ENCODE measurements at regions not wholly inside any gene's neighbourhood (a gene's known extent, or its start where the extent isn't known, plus 50 kb on each side); places are given as distances from the start of the nearest gene placed in this dataset.

DNA sequence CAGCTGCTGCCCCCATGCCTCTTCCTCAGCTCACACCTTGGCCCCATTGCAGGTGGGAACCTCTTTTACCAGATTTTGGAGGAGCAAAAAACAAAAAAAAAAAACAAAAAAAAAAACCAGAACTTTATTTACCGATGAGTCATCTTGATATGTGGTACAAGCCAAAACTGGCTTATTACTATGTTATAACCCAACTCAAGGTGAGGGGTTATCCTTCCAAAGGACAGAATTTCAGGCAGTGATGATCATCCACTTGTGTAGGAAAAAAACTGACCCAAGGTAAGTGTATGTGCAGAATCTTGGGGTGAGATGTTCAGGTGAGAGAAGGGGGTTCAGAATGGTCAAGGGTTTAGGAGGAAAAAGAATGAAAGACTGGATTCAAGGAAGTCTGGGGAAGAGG lies 142.6 kb upstream of the FST start:
- TF ChIP-seq, protein P1, sequence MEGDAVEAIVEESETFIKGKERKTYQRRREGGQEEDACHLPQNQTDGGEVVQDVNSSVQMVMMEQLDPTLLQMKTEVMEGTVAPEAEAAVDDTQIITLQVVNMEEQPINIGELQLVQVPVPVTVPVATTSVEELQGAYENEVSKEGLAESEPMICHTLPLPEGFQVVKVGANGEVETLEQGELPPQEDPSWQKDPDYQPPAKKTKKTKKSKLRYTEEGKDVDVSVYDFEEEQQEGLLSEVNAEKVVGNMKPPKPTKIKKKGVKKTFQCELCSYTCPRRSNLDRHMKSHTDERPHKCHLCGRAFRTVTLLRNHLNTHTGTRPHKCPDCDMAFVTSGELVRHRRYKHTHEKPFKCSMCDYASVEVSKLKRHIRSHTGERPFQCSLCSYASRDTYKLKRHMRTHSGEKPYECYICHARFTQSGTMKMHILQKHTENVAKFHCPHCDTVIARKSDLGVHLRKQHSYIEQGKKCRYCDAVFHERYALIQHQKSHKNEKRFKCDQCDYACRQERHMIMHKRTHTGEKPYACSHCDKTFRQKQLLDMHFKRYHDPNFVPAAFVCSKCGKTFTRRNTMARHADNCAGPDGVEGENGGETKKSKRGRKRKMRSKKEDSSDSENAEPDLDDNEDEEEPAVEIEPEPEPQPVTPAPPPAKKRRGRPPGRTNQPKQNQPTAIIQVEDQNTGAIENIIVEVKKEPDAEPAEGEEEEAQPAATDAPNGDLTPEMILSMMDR (IDR thresholded peaks at IDR 0.05), result no peak
- H3K4me1 ChIP-seq, result no peaks in the 10 kb centered on the region
- no peaks in the 10 kb centered on the region for H3K36me3 ChIP-seq
- no peaks in the 10 kb centered on the region for H3K9me3 ChIP-seq
- no peak overlapping the region for H3K4me3 ChIP-seq
- H3K27ac ChIP-seq, result no peak overlapping the region
- DNase-seq (no peak), ATAC-seq (no peak)
- H3K27me3 ChIP-seq, result no peaks in the 10 kb centered on the region
- intact Hi-C loops (cut with DNase I), result no loop called here

DNA sequence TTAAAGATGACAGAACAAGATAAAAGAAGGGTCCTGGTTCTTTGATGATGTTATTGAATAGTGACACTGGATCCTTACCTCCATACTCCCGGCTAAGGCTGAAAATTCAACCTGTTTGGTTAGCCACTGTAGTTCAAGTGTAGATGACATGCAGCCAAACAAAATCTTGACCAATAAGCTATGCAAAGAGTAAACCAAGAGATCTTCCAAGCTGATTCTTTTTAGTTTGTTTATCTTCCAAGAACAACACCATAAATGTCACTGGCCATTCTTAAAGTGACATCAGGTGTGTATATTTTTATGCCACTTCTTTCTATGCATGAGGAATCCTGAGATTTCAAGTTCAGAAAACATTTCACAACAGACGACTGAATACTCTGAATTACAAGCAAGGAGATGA lies 141.5 kb upstream of the FST start:
- ATAC-seq (no peak), DNase-seq (no peak)
- Histone ChIP-seq H3K4me1 (no peaks in the 10 kb centered on the region), H3K27me3 (no peaks in the 10 kb centered on the region), H3K9me3 (no peaks in the 10 kb centered on the region), H3K36me3 (no peaks in the 10 kb centered on the region), H3K27ac (no peak overlapping the region), H3K4me3 (no peak overlapping the region)
- TF ChIP-seq, protein P1 (IDR thresholded peaks at IDR 0.05), result no peak
- intact Hi-C loops (cut with DNase I), result no loop called here

DNA sequence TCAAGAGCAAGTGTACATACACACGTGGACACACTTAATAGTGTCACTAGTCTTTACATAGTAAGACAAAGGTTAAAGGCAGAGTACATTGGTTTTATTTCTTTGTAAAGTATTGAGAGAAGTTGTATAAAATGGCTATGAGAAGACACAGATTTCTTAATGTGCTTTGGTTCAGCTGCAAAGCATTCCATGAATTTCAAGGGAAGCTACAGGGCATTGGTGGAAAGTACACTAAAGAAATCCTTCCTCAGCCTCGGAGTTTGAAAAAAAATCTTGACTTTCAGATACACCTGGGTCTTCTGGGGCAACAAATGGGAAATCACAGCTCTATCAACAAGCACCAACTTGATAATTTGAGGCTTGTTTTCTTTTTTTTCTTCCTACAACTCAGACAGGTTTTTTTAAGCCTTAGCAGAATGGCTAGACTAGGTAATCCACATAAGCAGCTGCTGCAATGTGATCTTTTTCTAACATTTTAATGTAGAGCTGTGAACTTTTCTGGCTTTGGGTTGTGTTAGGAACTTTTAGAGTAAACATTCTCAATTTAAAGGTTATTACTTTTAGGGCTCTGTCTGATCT lies 140.4 kb upstream of the FST start:
- H3K9me3 ChIP-seq, result no peaks in the 10 kb centered on the region
- H3K27ac ChIP-seq, result no peak overlapping the region
- no peaks in the 10 kb centered on the region for H3K4me1 ChIP-seq
- H3K36me3 ChIP-seq, result no peaks in the 10 kb centered on the region
- ATAC-seq, result no peak
- no peaks in the 10 kb centered on the region for H3K27me3 ChIP-seq
- intact Hi-C loops (cut with DNase I), result no loop called here
- no peak for DNase-seq
- TF ChIP-seq, protein P1 (IDR thresholded peaks at IDR 0.05), result no peak
- H3K4me3 ChIP-seq, result no peak overlapping the region

DNA sequence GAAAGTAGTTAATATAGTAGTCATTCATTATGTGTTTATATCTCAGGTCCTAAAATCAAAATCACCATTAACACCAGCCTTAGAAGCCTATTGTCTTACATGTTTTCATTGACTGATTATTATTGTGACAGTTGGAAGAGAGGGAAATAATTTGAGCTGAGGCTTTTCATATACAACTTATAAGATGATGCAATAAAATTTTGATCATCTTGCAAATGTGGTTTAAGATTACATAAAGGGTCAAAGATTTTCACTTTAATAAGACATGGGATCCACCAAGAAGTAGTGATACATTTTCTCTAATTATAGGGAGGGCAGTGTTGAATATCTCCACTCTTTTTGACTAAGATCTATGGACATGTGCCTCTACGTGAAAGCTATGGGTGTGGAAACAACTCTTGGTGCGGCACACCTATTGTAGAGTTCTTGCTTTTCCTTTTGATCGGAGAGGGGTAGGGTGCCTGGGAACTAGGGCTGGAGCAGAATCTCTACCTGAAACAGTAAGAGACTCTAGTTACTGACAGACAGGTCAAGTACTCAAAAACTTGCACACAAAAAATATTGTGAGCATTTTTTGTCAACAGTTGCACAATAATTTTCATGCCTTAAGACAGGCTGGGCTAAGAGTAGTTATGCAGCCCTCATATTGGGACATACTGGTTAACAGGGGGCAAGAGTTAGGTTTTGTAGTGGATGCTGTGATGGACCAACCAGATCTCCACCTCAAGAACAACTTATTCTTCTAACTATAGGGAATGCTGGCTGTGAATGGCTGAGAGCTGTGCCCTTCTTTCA lies 139.3 kb upstream of the FST start:
- DNase-seq, result no peak
- no peaks in the 10 kb centered on the region for H3K4me1 ChIP-seq
- no peaks in the 10 kb centered on the region for H3K27me3 ChIP-seq
- TF ChIP-seq, protein P1 (IDR thresholded peaks at IDR 0.05), result no peak
- no peak overlapping the region for H3K27ac ChIP-seq
- no peak overlapping the region for H3K4me3 ChIP-seq
- intact Hi-C loops (cut with DNase I), result no loop called here
- ATAC-seq, result no peak
- H3K9me3 ChIP-seq, result no peaks in the 10 kb centered on the region
- H3K36me3 ChIP-seq, result no peaks in the 10 kb centered on the region

DNA sequence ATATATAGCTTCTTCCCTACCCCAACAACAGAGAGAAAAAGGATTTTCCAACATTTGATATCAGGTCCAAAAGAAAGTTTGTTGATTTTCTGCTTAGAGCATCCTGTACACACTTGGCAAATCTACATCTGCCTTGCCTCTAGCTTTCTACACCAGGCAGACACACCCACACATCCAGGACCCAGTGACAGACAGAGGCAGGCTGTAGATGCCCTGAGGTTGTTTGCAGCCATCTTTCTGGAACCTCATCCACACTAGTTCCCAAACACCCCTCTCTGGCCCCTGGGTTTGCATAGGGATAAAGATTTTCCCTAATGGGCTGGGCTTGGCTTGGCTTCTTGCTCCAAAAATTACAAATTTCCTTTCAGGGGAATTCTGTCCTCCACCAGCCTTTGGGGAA lies 138.2 kb upstream of the FST start:
- intact Hi-C loops (cut with DNase I), result no loop called here
- Histone ChIP-seq H3K4me1 (no peaks in the 10 kb centered on the region), H3K27me3 (no peaks in the 10 kb centered on the region), H3K36me3 (no peaks in the 10 kb centered on the region), H3K9me3 (no peaks in the 10 kb centered on the region), H3K27ac (no peak overlapping the region), H3K4me3 (no peak overlapping the region)
- DNase-seq (no peak), ATAC-seq (no peak)
- TF ChIP-seq, protein P1 (IDR thresholded peaks at IDR 0.05), result no peak
